Fibroblast of skin of back (primary cell): ENCODE measurements at regions not wholly inside any gene's neighbourhood (a gene's known extent, or its start where the extent isn't known, plus 50 kb on each side); places are given as distances from the start of the nearest gene placed in this dataset.
A peak's percentile ranks its signal among the peaks of the same experiment; 100 is the strongest.
"Not testable (repeated sequence)": the region's sequence is repeated elsewhere in the genome, so short reads cannot be mapped to it uniquely, and the experiment has no call there.

Experiments
- DNase-seq: peaks from one replicate; pipeline ENCODE4 v3.0.0-alpha.2; 2013

DNA sequence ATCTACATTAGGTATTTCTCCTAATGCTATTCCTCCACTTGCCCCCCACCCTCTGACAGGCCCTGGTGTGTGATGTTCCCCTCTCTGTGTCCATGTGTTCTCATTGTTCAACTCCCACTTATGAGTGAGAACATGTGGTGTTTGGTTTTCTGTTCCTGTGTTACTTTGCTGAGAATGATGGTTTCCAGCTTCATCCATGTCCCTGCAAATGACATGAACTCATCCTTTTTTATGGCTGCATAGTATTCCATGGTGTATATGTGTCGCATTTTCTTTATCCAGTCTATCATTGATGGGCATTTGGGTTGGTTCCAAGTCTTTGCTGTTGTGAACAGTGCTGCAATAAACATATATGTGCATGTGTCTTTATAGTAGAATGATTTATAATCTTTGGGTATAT is 50.6 kb upstream of the GRHL3 start:
- DNase-seq = not testable (repeated sequence)

DNA sequence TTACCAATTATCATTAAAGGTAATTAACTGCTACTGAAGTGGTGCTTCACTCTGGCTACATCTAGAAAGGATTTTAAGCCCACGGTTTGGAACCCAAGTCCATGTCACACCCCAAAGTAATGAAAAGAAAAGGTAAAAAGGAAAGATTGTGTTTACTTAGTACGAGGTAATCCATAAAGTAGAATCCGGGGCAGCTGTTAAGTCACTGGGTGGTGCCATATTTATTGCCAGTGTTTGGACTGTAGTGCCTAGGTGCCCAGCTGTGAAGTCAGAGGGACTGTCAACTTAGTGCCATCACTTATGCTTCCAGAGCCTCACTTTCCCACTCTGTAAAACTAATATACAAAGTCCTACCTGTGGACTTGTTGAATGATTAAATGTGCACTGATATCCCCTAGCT is 52.2 kb upstream of the GRHL3 start:
- DNase-seq = no peak

DNA sequence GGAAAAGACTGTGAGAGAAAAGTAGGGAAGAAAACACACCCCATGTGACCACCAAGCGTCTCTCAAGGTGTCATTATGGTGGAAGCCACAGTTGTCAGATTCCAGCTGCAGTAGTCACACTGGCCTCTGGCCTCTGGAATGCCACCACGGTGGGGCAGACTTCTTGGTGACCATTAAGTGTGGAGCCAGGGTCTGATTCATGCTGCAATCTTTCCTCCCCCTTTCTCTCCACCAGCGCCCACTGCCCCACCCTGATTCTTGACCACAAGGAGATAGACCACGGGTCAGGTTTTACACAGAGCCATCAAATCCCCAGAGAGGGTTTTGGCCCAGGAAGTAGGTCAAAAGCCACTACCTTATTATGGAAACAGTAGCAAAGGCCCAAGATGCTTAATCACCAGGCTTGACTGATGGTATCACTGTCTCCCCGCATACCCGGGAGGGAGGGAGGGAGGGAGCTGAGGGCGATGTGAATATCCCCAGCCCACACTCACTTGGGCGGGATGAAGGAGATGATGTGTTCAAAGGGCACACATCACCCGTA is 52.7 kb upstream of the GRHL3 start:
- peak; percentile 95 for DNase-seq

DNA sequence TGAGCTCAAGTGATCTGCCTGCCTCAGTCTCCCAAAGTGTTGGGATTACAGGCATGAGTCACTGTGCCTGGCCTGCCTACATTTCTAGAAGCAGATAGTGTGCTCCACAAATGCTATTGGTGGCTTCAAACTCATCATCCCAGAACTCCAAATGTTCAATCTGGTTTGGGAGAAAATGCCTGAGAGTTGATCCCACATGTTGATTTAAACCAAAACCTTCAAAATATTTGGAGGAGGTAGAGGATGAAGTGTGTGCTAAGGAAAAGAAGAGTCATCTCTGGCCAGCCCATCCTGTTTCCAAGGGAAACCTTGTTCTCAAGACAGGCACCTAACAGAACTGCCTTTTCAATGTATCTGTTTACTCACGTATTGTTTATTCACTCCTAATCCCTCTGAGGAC is 55.4 kb upstream of the GRHL3 start:
- peak; percentile 30 for DNase-seq

DNA sequence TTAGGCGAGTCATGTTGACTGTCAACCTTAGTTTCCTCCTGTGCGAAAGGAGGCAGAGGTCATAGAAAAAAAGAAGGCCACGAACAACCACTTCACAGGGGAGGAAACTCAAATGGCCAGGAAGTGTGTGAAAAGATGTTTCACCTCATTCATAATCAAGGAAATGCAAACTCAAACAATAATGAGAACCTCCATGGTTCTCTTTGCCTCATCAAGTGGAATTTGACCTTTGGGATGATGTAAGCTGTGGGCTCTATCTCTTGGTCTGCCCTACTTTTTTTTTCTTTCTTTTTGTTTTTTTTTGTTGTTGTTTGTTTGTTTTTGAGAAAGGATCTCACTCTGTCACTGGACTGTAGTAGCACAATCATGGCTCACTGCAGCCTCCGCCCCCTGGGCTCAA is 55.9 kb upstream of the GRHL3 start:
- no peak for DNase-seq

DNA sequence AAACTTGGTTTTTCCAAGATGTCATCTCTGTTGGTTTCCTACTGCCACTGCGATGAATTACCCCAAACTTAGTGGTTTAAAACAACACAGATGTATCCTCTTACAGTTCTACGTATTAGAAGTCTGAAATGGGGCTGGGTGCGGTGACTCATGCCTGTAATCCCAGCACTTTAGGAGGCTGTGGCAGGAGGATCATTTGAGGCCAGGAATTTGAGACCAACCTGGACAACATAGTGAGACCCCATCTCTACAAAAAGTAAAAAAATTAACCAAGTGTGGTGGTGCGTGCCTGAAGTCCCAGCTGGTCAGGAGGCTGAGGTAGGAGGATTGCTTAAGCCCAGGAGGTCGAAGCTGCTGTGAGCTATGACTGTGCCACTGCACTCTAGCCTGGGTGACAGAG is 57.2 kb upstream of the GRHL3 start:
- DNase-seq = no peak

DNA sequence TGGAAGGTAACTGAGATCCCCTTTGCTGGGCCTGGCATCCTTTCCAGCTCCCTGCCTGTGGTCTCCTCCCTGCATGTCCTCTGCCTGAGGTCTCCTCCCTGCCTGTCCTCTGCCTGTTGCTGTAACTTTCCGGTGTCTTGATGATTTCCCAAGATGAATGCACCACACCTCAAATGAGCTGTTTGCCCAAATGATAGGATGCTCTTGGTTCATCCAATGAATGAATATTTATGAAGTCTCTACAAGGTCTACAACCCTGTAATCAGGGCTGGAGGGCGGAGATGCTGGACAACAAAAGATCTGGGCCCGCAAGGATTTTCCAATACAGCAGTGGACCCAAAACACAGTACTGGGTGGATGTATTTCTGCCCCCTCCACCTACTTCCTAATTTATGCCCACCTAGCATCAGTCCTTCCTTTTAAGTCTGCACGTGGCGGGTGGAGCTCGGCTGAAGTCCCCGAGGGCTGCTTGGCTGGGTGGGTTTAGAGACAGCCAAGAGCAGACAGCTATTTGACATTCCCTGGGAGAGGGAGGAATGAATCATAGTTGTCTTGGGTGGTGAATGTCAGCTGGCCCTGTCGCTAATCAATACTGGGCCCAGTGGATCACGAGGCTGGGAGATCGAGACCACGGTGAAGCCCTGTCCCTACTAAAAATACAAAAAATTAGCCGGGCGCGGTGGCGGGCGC is 60.3 kb upstream of the GRHL3 start:
- no peak for DNase-seq

DNA sequence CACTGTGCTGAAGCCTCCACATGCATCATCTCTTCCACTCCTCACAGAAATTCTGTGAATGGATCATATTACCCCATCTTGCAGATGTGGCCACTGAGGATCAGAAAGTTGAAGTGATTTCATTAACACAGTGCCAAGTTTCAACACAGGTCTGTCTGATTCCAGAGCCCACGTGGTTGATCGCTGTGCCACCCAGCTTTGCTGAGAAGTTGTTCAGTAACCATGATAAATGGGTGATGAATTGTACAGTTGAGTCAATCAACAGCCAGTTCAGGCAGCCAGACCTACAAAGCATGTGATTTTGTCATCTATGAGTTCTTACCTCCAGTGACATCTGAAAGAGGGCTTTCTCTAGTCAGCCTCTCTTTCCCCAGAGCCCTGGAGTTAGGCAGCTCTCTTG is 61.8 kb upstream of the GRHL3 start:
- DNase-seq = no peak

DNA sequence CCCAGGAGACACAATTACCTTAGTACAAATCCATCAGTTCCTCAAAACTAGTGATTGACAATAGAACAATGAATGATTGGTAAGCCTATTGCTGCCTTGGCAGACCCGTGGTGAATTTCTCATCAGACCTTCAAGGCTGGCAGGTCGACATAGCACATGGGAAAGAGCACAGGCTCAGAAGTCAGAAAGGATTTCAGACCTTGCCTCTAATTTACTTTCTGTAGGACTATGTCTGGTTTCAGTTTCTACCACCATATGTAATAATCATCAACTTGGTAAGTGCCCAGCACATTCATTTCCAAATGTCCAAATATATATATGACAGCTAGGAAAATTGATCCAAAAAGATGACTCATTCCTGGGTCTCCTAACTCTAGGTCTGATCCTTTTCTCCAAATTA is 62.5 kb upstream of the GRHL3 start:
- DNase-seq = no peak

DNA sequence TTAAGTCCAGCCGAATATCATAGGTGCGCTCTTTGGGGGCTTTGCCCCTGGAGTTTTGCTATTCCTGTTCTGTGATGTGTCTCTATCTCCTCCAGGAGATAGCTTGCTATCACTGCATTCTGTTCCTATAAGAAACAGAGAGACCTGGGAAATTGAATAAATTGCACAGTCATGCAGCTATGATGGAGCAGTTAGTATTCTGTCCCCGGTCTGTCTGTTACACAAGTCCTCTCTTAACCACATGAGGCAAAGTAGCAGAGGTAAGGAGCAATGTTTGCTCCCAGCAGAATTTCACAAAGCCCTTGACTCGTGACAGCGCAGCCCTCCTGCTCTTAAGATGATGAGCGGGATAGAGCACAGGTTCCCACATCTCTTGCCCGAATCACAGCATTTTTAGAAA is 63.9 kb upstream of the GRHL3 start:
- DNase-seq = no peak

DNA sequence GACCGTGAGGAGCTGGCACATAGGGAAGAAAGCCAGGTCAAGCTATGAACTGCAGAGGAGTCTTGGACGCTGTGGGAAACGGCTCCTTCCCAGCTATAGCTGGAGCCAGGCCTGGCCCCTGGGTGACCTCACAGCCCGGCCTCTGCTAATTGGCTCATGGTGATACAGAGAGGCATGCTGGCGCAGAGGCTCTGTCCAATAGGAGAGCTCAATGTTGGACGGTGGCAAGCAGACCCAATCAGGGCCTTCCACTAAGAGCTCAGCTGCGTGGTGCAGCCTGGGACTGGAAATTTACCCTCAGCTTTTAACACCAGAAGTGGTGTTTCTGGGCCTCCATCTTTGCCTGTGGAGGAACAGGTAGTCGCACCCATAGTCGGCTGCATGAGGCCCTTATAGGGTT is 64.4 kb upstream of the GRHL3 start:
- DNase-seq = no peak

DNA sequence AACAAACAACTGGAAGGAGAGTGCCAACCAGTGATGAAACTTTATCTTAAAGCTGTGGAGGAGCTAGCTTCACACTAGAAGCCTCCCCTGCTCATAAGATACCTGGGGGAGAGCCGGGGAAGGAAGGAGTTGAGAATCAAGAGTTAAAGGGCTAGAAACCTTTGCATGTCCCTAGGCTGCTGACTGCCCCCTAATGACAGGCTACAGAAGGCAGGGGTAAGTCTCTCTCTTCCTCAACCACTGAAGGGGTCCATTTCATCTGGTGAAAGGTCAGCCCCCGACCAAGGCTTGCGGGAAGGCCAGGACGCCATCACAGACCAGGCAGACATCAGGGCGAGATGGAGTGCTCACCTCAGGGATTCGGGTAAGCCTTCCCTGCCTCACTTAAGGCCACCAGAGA is 65.6 kb upstream of the GRHL3 start:
- DNase-seq = no peak

DNA sequence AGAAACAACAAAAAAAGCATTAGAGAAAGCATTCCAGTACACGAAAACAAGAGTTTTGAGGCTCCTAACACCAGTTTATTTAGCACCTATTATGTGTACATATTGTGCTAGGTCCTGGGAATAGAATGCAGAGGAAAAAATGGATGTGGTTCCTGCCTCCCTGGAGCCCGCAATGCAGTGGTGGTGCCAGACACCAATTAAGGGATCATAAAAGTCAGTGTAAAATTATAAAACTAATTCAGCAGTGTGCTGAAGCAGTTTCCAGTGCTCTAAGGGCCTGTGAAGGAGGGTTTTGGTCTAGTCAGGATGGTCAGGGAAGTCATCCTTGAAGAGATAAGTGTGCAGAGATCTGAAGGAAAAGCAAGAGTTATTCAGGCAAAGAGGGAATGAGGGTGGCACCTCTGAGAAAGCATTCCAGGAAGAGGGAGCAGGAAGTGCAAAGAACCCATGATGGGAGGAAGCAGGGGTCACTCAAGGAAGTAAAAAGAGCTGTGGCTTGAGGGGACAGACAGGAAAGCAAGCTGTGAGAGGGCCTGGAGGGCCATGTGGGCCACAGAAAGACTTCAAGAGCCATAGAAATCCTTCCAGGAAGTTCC is 65.2 kb upstream of the IFNLR1 start:
- DNase-seq = no peak

DNA sequence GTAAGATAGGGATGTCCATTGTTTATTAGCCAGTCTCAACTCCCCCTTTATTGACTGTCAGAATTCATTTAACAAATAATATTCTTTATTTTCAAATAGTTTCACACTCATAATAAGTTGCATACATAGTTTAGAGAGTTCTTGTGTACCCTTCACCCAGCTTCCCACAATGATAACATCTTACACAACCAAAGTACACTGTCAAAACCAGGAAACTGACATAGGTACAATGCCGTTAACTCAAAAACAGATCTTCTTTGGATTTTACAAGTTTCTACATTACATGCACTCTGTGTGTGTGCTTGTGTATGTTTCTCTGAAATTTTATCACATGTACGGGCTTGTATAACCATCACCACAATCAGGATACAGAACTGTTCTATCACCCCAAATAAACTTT is 64.4 kb upstream of the IFNLR1 start:
- DNase-seq = no peak

DNA sequence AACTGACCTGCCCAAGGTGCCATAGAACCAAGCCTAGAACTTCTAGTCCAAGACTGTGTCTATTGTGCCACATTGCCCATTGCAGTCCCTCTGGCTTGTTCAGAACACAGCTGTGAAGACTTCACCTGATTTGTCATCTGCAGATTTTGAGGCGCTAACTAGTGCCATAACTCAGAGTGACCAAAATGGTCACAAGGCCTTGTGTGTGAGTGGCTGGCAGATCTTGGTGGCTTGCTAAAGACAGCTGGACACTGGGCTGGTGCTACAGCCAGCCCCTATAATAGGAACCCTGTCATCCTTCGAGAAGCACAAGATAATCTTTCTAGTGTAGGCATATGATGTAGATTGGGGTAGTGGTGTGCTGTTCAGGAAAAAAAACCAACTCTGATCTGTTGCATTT is 63.7 kb upstream of the IFNLR1 start:
- no peak for DNase-seq

DNA sequence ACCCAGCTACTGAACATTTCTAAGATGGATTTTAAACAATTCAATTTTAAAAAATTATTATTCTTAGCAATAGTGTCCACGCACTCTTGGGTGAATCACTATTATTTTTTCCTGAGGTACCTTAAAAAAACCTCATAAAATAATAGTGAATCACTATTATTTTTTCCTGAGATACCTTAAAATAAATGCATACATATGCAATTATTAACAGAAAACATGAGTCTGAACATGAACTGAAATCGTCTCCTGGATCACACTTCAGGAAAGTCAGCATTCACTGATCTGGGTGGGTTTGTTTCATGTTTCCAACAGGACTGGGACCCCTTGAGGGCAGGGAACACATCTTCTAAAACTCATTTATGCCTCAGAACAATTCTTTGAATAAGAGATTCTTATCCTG is 63.1 kb upstream of the IFNLR1 start:
- DNase-seq = no peak

DNA sequence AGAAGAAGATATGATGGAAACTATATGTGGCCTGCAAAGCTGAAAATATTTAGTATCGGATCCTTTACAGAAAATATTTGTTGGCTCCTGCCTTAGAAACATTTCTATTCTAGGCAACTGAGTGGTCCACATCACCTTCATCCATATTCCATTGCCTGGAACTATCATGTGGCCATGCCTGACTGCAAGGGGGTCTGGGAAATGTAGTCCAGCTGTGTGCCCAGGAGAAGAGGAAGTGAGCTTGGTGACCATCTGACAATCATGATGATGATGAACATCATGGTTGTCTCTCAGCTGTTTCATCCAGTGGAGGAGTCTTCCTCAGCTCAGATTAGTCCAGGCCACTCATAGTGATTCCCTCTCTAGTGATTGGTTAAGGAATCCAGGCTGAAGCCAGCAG is 61.8 kb upstream of the IFNLR1 start:
- no peak for DNase-seq

DNA sequence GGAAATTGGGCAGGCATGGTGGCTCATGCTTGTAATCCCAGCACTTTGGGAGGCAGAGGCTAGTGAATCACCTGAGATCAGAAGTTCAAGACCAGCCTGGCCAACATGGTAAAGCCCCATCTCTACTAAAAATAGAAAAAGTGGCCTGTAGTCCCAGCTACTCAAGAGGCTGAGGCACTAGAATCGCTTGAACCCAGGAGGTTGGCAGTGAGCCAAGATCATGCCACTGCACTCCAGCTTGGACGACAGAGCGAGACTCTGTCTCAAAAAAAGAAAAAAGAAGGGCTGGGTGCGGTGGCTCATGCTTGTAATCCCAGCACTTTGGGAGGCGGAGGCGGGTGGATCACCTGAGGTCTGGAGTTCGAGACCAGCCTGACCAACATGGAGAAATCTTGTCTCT is 60.2 kb upstream of the IFNLR1 start:
- DNase-seq = not testable (repeated sequence)

DNA sequence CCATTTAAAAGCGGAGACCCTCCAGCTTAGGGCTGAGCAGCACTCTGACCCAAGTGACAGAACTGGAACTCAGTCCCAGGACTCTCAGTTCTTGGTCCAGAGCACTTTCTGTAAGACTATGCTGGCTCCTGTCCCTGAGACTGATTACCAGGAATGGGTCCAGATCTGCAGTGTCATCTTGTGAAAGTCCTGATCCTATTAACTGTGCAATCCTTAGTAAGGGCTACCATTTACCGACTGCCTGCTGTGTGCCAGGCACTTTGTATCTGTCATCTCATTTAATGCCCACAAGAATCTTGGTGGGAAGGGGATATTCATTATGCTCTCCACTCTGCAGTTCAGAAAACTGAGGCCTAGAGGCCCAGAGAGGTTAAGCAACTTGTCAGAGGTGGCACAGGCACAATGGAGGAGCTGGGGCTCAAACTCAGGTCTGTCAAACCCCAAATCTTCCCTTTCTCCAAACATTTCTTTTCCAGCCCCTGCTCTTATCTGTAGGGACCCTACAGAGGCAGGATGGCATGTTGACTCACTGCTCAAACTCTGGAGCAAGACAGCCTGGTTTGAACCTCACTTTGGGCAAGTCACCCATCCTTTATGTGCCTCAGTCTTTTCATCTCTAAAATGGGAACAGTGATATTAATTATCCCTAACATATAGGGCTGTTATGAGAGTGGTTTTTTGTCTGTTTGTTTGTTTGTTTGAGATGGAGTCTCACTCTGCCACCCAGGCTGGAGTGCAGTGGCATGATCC is 57.6 kb upstream of the IFNLR1 start:
- no peak for DNase-seq

DNA sequence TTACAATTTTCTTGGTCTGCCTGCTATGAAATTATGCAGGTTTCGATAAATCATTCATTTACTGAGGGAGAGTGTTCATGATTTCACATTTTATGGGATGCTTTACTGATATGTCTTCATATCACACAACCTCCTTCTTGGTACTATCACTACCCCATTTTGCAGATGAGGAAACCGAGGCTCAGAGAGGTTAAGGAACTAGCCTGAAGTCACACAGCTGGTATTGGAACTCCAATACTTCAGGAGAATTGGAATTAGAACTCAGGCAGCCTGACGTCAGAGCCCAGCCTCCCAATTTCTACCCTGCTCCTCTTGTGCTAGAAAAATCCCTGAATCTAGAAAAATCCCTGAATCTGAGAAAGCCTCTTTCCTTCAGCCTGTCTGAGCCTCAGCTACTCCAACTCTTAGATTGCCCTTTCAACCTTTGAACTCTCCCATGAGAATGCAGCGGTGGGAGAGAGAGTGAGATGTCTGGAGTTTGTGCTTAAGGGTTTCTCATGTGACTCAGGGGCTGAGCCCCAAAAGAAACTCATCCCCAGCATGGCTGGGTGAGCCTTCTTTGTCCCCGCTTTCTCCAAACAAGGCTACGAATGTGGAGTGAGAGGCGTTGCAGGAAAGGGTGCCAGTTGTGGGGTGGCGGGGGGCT is 50.8 kb upstream of the IFNLR1 start:
- DNase-seq = no peak

DNA sequence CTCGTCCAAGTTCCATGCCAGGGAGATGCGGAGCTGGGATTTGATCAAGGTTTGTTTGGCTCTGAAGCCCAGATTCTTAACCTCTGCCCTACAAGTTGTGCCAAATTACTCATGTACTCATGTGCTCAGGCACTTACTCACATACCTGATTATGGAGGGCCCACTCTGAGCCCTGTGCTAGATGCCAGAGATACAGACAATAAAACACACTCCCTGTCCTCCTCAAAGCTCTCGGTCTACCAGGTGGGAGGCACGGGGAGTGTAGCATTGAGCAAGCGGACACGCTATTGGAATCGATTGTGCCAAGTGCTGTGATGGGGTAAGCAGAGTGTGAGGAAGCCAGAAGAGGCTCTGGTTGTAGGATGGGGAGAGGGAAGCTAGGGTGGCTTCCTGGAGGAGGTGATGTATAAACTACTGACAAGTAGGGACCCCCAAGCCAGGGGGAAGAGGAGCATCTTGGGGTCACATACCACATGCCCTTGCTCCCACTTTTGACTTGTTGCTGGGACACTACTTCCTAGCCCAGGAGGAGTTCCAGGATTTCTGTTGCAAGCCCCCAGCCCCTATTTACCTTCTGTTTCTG is 49.8 kb upstream of the IFNLR1 start:
- DNase-seq = peak; percentile 20
